Vagina (tissue), 2 donors: ENCODE measurements at regions not wholly inside any gene's neighbourhood (a gene's known extent, or its start where the extent isn't known, plus 50 kb on each side); places are given as distances from the start of the nearest gene placed in this dataset.
A peak's percentile ranks its signal among the peaks of the same experiment; 100 is the strongest.

ENCODE experiments used
- DNase-seq, 2 donors: peaks; one replicate each; pipeline ENCODE4 v3.0.0-alpha.2; 2017; ENCODE audit errors: extremely low spot score in 2 of 2
- H3K27ac ChIP-seq: fragments of 200-600 bp; sonication (generic); one replicate; pipeline ENCODE4 v1.5.1; 2019
- H3K27me3 ChIP-seq: fragments of 200-600 bp; sonication (generic); one replicate; pipeline ENCODE4 v1.5.1; 2019
- H3K36me3 ChIP-seq, 2 donors: fragments of 200-600 bp; sonication (generic); one replicate each; pipeline ENCODE4 v1.5.1; 2017 to 2019
- H3K4me1 ChIP-seq: fragments of 200-600 bp; sonication (generic); one replicate; pipeline ENCODE4 v1.5.1; 2019
- H3K4me3 ChIP-seq, 2 donors: fragments of 200-600 bp; sonication (generic); 1 replicate in 1 of 2; 2 replicates in 1 of 2; pipeline ENCODE4 v1.5.1; 2016 to 2019
- H3K9me3 ChIP-seq: fragments of 200-600 bp; sonication (generic); one replicate; pipeline ENCODE4 v1.5.1; 2019
- POLR2A ChIP-seq, 2 donors: fragments of 450-650 bp; IDR thresholded peaks; one replicate each; pipeline ENCODE4 v1.6.1; 2017; ENCODE audit warnings: antibody characterized with exemption in 2 of 2, mild to moderate bottlenecking in 2 of 2, moderate library complexity in 2 of 2
- POLR2AphosphoS5 ChIP-seq, 2 donors: sonication (generic); formaldehyde crosslinking; IDR thresholded peaks; one replicate each; pipeline ENCODE4 v1.9.0; 2017; ENCODE audit warnings: antibody characterized with exemption in 2 of 2, mild to moderate bottlenecking in 2 of 2, low read depth in 1 of 2; ENCODE audit not compliant: insufficient read depth in 1 of 2
- intact Hi-C: fragments of 100-400 bp; cut with DNase I; formaldehyde crosslinking; loops from one replicate; pipeline ENCODE4 v1.15.1; 2023
- TF ChIP-seq, protein P1 (sequence below), 3 experiments: fragments of 450-650 bp in 2 of 3; fragments of 200-600 bp in 1 of 3; sonication (generic) in 1 of 3; IDR thresholded peaks; one replicate each; pipeline ENCODE4 v1.5.1; 2017 to 2019; ENCODE audit warnings: antibody characterized with exemption in 3 of 3, mild to moderate bottlenecking in 2 of 3, moderate library complexity in 2 of 3

- no peak for DNase-seq
- TF ChIP-seq POLR2A (IDR thresholded peaks at IDR 0.05): no peak
- no peak for TF ChIP-seq POLR2AphosphoS5 (IDR thresholded peaks at IDR 0.05; ENCODE audit: insufficient read depth in 1 of 2, low read depth in 1 of 2)
- TF ChIP-seq, protein P1, sequence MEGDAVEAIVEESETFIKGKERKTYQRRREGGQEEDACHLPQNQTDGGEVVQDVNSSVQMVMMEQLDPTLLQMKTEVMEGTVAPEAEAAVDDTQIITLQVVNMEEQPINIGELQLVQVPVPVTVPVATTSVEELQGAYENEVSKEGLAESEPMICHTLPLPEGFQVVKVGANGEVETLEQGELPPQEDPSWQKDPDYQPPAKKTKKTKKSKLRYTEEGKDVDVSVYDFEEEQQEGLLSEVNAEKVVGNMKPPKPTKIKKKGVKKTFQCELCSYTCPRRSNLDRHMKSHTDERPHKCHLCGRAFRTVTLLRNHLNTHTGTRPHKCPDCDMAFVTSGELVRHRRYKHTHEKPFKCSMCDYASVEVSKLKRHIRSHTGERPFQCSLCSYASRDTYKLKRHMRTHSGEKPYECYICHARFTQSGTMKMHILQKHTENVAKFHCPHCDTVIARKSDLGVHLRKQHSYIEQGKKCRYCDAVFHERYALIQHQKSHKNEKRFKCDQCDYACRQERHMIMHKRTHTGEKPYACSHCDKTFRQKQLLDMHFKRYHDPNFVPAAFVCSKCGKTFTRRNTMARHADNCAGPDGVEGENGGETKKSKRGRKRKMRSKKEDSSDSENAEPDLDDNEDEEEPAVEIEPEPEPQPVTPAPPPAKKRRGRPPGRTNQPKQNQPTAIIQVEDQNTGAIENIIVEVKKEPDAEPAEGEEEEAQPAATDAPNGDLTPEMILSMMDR (IDR thresholded peaks at IDR 0.05): no peak
- Histone ChIP-seq H3K4me3 (no peak overlapping the region), H3K27me3 (no peaks in the 10 kb centered on the region), H3K36me3 (no peaks in the 10 kb centered on the region), H3K4me1 (peaks cover under 1% of the 10 kb centered on the region), H3K27ac (no peak overlapping the region), H3K9me3 (no peaks in the 10 kb centered on the region)
- intact Hi-C loops: no loop called here
These were observed 483.9 kb downstream of the FOXO1 start for GRCh38 chr13:40182591-40182990.

GRCh38 chr13:40185414-40185813 is 481.0 kb downstream of the FOXO1 start:
- Histone ChIP-seq H3K9me3 (no peaks in the 10 kb centered on the region), H3K27me3 (no peaks in the 10 kb centered on the region), H3K27ac (no peak overlapping the region), H3K4me3 (no peak overlapping the region), H3K36me3 (no peaks in the 10 kb centered on the region), H3K4me1 (peaks cover 27% of the 10 kb centered on the region)
- DNase-seq: no peak
- intact Hi-C loops: no loop called here
- TF ChIP-seq, protein P1 (IDR thresholded peaks at IDR 0.05): no peak
- no peak for TF ChIP-seq POLR2A (IDR thresholded peaks at IDR 0.05)
- no peak for TF ChIP-seq POLR2AphosphoS5 (IDR thresholded peaks at IDR 0.05; ENCODE audit: insufficient read depth in 1 of 2, low read depth in 1 of 2)

GRCh38 chr13:40186041-40186440 is 480.4 kb downstream of the FOXO1 start:
- H3K4me1 ChIP-seq: peaks cover 33% of the 10 kb centered on the region
- no peaks in the 10 kb centered on the region for H3K36me3 ChIP-seq
- no peak for DNase-seq
- H3K27ac ChIP-seq: no peak overlapping the region
- H3K9me3 ChIP-seq: no peaks in the 10 kb centered on the region
- no peaks in the 10 kb centered on the region for H3K27me3 ChIP-seq
- no peak for TF ChIP-seq POLR2AphosphoS5 (IDR thresholded peaks at IDR 0.05; ENCODE audit: insufficient read depth in 1 of 2, low read depth in 1 of 2)
- no peak overlapping the region for H3K4me3 ChIP-seq
- intact Hi-C loops: no loop called here

DNA sequence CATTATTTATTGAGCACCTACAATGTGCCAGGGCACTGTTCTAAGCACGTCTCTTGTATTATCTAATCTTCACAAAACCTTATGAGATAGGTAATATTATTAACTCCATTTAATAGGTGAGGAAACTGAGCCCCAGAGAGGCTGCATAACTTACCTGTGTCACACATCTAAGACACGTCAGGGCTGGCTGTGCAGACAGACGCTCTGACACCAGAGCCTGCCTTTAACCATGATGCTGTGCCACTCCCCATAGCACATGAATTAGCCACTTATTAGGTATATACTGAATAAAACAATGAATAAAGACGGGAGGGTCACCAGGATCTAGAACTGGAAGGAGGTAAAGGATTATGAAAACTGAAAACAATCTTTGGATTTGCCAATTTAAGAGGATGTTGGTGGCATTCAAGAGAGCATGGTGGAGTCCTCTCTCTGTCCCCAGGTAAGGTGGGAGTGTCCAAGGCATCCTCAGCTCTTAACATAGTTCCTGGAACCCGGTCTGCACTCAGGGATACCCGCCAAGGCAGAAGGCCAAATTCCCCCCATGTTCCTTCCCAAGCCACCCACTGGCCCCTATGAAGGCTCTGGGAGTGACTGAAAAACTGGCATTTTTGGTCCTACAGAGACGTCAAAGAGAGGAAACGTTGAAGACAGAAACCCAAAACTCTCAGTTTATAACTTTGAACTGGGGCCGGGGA is 479.7 kb downstream of the FOXO1 start:
- peak in 1 of 2 donors; percentile 77 for DNase-seq
- Histone ChIP-seq H3K27ac (no peak overlapping the region), H3K4me1 (peaks cover 40% of the 10 kb centered on the region), H3K4me3 (no peak overlapping the region), H3K27me3 (no peaks in the 10 kb centered on the region), H3K9me3 (no peaks in the 10 kb centered on the region), H3K36me3 (no peaks in the 10 kb centered on the region)
- intact Hi-C loops: no loop called here
- TF ChIP-seq, protein P1 (IDR thresholded peaks at IDR 0.05): no peak
- TF ChIP-seq POLR2A (IDR thresholded peaks at IDR 0.05): no peak
- no peak for TF ChIP-seq POLR2AphosphoS5 (IDR thresholded peaks at IDR 0.05; ENCODE audit: insufficient read depth in 1 of 2, low read depth in 1 of 2)

DNA sequence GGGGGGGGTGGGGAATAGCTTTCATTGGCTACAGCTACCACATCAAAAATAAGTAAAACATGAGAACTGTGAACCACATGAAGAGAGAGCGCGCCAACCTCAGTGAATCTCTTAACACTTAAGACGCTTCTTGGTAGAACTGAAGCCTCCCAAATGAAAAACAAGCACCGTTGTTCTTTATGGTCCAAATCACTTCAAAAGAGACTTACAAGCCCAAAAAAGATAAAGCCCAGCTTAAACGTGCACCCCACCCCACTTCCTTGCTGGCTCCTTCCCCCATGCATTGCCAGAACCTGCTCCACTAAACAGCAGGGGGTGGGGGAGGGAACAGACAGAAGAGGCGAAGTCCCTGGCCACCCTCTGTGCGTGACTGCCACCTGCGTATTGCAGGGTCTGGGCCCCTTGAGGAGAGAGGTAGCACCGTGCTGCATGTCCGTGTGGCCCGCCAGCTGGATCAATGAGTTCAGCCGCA is 479.1 kb downstream of the FOXO1 start:
- H3K4me3 ChIP-seq: no peak overlapping the region
- H3K9me3 ChIP-seq: no peaks in the 10 kb centered on the region
- DNase-seq: peak in 1 of 2 donors; percentile 77
- TF ChIP-seq, protein P1 (IDR thresholded peaks at IDR 0.05): no peak
- TF ChIP-seq POLR2AphosphoS5 (IDR thresholded peaks at IDR 0.05; ENCODE audit: insufficient read depth in 1 of 2, low read depth in 1 of 2): no peak
- no peak for TF ChIP-seq POLR2A (IDR thresholded peaks at IDR 0.05)
- H3K4me1 ChIP-seq: peaks cover 45% of the 10 kb centered on the region
- peak overlapping the region; percentile 69 for H3K27ac ChIP-seq
- intact Hi-C loops: no loop called here
- H3K27me3 ChIP-seq: no peaks in the 10 kb centered on the region
- H3K36me3 ChIP-seq: no peaks in the 10 kb centered on the region
